Common myeloid progenitor, CD34-positive (primary cell): ENCODE measurements at regions not wholly inside any gene's neighbourhood (a gene's known extent, or its start where the extent isn't known, plus 50 kb on each side); places are given as distances from the start of the nearest gene placed in this dataset.
A peak's percentile ranks its signal among the peaks of the same experiment; 100 is the strongest.

ENCODE experiments used
- CTCF ChIA-PET: fragments of 350-600 bp; sonication (Branson Sonifier 250); formaldehyde crosslinking; loops from one replicate; lab custom pipeline; 2021; ENCODE audit warnings: antibody characterized with exemption; lab: Charles Lee
- POLR2A ChIA-PET: fragments of 350-600 bp; sonication (Branson Sonifier 250); formaldehyde crosslinking; loops from one replicate; lab custom pipeline; 2021; ENCODE audit warnings: antibody characterized with exemption; lab: Charles Lee
- DNase-seq, 3 donors: peaks; one replicate each; pipeline versions ENCODE4 v3.0.0 to v3.0.0-alpha.2; 2013
- H3K27ac ChIP-seq, 2 experiments: 1 replicate in 1 of 2; 2 replicates in 1 of 2; pipeline ENCODE4 v1.7.0; 2013; ENCODE audit warnings: inconsistent platforms in 2 of 2, low read length in 2 of 2, mild to moderate bottlenecking in 2 of 2, low read depth in 1 of 2, moderate library complexity in 1 of 2; ENCODE audit not compliant: severe bottlenecking in 2 of 2, insufficient read depth in 1 of 2, poor library complexity in 1 of 2
- H3K27me3 ChIP-seq, 5 experiments: replicated peaks in 2 of 5; 1 replicate in 3 of 5; 2 replicates in 2 of 5; pipeline versions ENCODE4 v1.6.1 to v1.7.0; 2013; ENCODE audit warnings: low read length in 4 of 5, mild to moderate bottlenecking in 2 of 5, moderate library complexity in 2 of 5, inconsistent platforms in 1 of 5; ENCODE audit not compliant: insufficient read depth in 5 of 5, control insufficient read depth in 4 of 5
- H3K36me3 ChIP-seq, 4 experiments: 1 replicate in 2 of 4; 2 replicates in 2 of 4; pipeline versions ENCODE4 v1.6.1 to v1.7.0; 2013; ENCODE audit warnings: low read length in 3 of 4, control low read depth in 1 of 4, mild to moderate bottlenecking in 1 of 4; ENCODE audit not compliant: control insufficient read depth in 4 of 4, insufficient read depth in 4 of 4
- H3K4me1 ChIP-seq, 4 experiments: 1 replicate in 3 of 4; 2 replicates in 1 of 4; pipeline versions ENCODE4 v1.6.1 to v1.7.1; 2013; ENCODE audit warnings: low read length in 3 of 4, mild to moderate bottlenecking in 3 of 4, control low read depth in 1 of 4, inconsistent platforms in 1 of 4, moderate library complexity in 1 of 4; ENCODE audit not compliant: control insufficient read depth in 4 of 4, insufficient read depth in 4 of 4; ENCODE audit errors: control extremely low read depth in 1 of 4
- H3K4me3 ChIP-seq, 7 experiments: 1 replicate in 4 of 7; 2 replicates in 3 of 7; pipeline versions ENCODE4 v1.5.1 to v1.7.0; 2013; ENCODE audit warnings: mild to moderate bottlenecking in 7 of 7, low read length in 6 of 7, moderate library complexity in 6 of 7, inconsistent platforms in 2 of 7, low read depth in 2 of 7, control low read depth in 1 of 7; ENCODE audit not compliant: insufficient read depth in 4 of 7, control insufficient read depth in 1 of 7; ENCODE audit errors: extremely low read depth in 1 of 7
- H3K9me3 ChIP-seq, 5 experiments: 1 replicate in 4 of 5; 2 replicates in 1 of 5; pipeline versions ENCODE4 v1.6.1 to v1.7.1; 2013; ENCODE audit warnings: low read length in 4 of 5, mild to moderate bottlenecking in 2 of 5, inconsistent platforms in 1 of 5, low read depth in 1 of 5, moderate library complexity in 1 of 5; ENCODE audit not compliant: control insufficient read depth in 4 of 5, insufficient read depth in 2 of 5; ENCODE audit errors: control extremely low read depth in 1 of 5
- WGBS: methylation state at CpG from one replicate; pipeline ENCODE4 v1.1.5; 2013; ENCODE audit not compliant: insufficient coverage; 5-methylcytosine and 5-hydroxymethylcytosine counted together

DNA sequence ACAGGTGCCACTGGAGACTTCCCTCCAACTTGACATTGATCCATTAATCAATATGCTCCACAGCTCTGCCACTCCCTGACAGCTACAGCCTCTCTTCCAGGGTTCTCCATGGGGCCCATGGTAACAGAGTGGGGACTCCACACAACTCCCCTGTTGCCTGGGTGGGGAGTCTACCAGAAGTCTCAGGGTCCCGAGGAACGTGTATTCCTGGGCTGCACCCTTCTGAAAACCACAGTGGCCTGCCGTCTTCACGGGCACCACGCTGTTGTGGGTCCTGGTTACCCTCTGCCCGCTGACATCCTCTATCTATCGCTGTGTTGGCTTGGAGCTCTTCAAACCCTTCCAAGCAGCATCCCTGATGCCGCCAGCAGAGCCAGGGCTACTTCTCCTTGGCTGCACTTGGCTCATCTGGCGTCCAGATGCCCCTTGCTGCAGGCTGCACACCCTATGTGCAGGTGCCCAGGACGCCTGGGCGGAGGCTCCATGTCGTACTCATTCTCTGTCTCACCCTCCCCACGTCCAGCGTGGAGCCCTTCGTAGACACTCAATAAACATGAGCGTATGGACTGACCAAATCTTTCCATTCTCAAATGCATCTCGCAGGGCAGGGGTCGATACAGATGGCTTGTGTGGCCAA lies 1341.8 kb downstream of the TBC1D22A start:
- Histone ChIP-seq H3K4me1 (peaks cover 0 to 26% (median 21%) of the 10 kb centered on the region in 4 experiments), H3K27me3 (no peaks in the 10 kb centered on the region), H3K9me3 (peaks cover 0 to 10% (median 4%) of the 10 kb centered on the region in 5 experiments), H3K36me3 (no peaks in the 10 kb centered on the region), H3K27ac (no peak overlapping the region), H3K4me3 (no peak overlapping the region)
- 97% methylated on average over 18 of the region's 18 CpGs for WGBS
- ChIA-PET CTCF (no interaction called here), POLR2A (no interaction called here)
- no peak for DNase-seq

DNA sequence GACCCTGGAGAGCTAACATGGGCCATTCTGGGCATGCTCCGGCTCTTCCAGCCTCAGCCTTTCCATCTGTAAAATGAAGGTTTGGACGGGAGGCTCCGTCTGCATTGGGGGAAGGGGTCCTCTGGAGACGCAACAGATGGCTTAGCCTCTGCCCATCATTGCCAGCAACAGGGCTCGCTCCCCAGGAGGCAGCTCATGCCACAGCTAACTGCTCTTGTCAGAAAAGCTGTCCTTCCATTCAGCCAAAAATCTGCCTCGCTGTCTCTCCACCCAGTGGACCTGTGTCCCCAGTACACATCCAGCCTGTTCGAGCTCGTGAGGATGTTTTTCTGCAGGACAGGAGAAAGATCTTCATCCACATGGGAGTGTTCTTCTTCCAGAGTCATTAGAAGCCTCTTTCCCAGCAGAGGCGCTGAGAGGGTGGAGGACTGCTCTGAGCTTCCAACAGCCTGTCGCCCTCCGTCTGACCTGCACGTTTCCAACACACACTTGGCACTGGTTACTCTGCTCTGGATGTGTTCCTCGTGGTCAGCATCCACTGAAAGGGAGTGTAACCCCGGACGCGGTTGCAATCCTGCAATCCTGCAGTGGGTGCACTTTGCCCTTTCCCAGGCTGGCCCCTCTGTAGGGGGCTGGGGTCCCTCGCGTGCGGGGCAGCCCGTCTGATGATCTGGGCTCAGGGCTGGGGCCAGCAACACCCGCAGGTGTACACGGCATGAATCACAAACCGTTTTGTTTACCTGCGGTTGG lies 1340.9 kb downstream of the TBC1D22A start:
- H3K9me3 ChIP-seq: peaks cover 0 to 1% (median 0%) of the 10 kb centered on the region in 5 experiments
- DNase-seq: no peak
- POLR2A ChIA-PET: no interaction called here
- no peak overlapping the region for H3K4me3 ChIP-seq
- 94% methylated on average over 22 of the region's 24 CpGs for WGBS
- H3K4me1 ChIP-seq: peaks cover 4 to 35% (median 29%) of the 10 kb centered on the region in 4 experiments
- H3K27ac ChIP-seq: no peak overlapping the region
- CTCF ChIA-PET: interaction anchor here (1.0 kb wide), 1 partner anchor 25 kb away, joined by 3 read pairs; no protein-coding TSS in a partner anchor
- H3K27me3 ChIP-seq: no peaks in the 10 kb centered on the region
- no peaks in the 10 kb centered on the region for H3K36me3 ChIP-seq

DNA sequence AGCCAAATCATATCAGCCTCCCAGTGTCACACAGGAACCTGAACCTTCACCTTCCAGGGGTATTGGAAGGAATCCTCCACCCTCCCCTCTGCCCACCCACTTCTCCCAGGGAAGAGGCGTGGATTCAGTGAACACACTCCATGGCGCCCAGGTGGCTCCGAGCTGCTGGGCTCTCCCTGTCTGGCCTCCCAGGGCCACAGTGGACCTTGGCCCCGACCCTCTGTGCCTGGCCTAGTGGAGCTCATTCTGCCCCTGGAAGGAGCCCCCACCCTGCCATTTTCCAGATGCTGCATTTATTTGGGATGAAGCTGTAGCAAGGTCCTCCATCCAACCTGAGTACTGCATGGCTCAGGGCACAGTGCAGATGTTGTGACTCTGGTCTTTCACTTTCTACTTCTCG lies 1340.1 kb downstream of the TBC1D22A start:
- CTCF ChIA-PET: interaction anchor here (1.0 kb wide), 1 partner anchor 26 kb away, joined by 3 read pairs; no protein-coding TSS in a partner anchor
- WGBS: 96% methylated on average over 5 of the region's 5 CpGs
- POLR2A ChIA-PET: no interaction called here
- Histone ChIP-seq H3K27ac (no peak overlapping the region), H3K4me1 (peaks cover 4 to 40% (median 35%) of the 10 kb centered on the region in 4 experiments), H3K36me3 (no peaks in the 10 kb centered on the region), H3K4me3 (no peak overlapping the region), H3K9me3 (no peaks in the 10 kb centered on the region), H3K27me3 (no peaks in the 10 kb centered on the region)
- no peak for DNase-seq

DNA sequence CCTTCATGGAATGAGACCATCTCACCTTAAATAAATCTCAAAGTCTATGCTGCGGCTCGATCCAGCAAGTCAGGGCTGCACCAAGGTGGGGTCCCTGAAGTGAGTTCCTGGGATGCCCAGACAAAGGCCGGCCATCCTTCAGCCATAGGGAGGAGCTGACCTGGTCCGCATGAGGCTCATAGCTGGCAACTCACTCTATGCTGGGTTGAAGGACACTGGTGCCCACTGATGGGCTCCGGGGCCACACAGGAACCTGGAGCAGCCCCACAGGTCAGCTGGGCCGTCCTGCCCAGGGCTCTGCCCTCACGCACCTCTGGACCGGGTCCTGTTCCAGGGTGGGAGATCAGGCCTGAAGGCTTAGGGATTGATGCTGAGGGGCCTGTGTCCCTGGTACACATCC lies 1339.3 kb downstream of the TBC1D22A start:
- DNase-seq: no peak
- H3K4me1 ChIP-seq: peaks cover 4 to 49% (median 44%) of the 10 kb centered on the region in 4 experiments
- no peak overlapping the region for H3K4me3 ChIP-seq
- H3K36me3 ChIP-seq: no peaks in the 10 kb centered on the region
- no peak overlapping the region for H3K27ac ChIP-seq
- CTCF ChIA-PET: no interaction called here
- H3K9me3 ChIP-seq: no peaks in the 10 kb centered on the region
- 98% methylated on average over 6 of the region's 8 CpGs for WGBS
- no peaks in the 10 kb centered on the region for H3K27me3 ChIP-seq
- POLR2A ChIA-PET: no interaction called here

DNA sequence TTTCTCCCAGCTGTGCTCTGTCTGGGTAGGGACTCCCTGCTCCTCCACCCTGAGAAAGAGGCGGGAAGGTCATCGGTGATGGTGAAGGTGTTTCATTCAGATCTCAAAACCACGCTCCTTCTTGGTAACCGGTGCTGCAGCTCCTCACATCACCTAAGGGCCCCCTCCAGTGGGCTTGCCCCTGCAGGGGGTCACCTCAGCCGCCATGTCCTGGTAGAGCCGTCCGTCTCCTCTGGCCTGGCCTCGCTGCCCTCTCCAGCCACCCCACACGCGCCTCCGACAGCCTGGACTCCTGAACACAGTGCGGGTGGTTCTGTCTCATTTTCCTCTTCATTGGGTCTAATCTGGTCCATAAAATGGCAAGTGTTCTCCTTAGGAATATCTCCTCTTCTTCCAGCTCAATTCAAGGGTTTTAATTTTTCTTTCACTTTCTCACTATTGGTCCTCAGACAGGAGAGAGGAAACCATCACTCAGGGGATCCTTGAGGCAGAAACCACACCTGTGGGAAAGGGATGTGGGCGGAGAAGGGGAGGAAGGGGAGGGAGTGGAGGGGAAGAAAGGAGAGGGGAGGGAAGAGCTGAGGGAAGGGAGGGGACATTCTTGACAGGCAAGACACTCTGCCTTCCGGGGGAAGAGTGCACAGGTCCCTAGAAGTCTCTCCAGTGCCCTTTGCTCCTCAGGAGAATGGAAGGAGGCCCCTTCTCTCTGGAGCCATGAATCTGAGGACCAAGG lies 1338.4 kb downstream of the TBC1D22A start:
- peaks cover 4 to 55% (median 49%) of the 10 kb centered on the region in 4 experiments for H3K4me1 ChIP-seq
- WGBS: 71% methylated on average over 14 of the region's 14 CpGs
- POLR2A ChIA-PET: no interaction called here

DNA sequence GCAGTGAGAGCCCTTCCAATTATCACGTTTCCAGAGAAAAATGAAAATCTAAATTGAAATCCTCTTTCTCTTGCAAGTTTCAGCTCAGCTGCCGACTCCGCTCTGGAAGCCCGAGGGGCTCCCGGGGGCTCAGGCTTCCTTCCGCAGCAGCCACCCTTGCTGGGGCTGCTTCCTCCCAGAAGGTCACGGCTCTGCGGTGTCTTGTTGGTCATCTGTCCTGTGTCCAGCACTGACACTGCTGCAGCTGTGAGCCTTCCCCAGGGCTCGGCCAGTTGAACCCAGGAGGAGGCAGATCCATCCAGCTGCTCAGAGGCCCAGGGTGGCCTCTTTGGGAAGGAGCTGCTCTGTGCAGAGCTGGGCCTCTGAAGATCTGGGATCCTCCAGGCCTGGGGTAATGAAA lies 1337.2 kb downstream of the TBC1D22A start:
- no peak for DNase-seq
- Histone ChIP-seq H3K4me3 (peak overlapping the region in 2 of 7 experiments; percentile 2 to 21), H3K27ac (no peak overlapping the region), H3K4me1 (peaks cover 4 to 58% (median 50%) of the 10 kb centered on the region in 4 experiments), H3K36me3 (no peaks in the 10 kb centered on the region), H3K9me3 (no peaks in the 10 kb centered on the region), H3K27me3 (no peaks in the 10 kb centered on the region)
- 68% methylated on average over 9 of the region's 9 CpGs for WGBS
- ChIA-PET CTCF (interaction anchor here (1.4 kb wide), 1 partner anchor 11 kb away, joined by 3 read pairs; no protein-coding TSS in a partner anchor), POLR2A (no interaction called here)

More for the DNA sequence above, 1338.4 kb downstream of the TBC1D22A start:
- CTCF ChIA-PET: no interaction called here
- H3K27ac ChIP-seq: no peak overlapping the region
- DNase-seq: peak in 2 of 3 donors; percentile 36 to 45
- H3K27me3 ChIP-seq: no peaks in the 10 kb centered on the region
- no peaks in the 10 kb centered on the region for H3K9me3 ChIP-seq
- peak overlapping the region in 1 of 7 experiments; percentile 19 for H3K4me3 ChIP-seq
- H3K36me3 ChIP-seq: no peaks in the 10 kb centered on the region
